Activated T-helper 17 cell treated with anti-CD3 and anti-CD28 coated beads, Interleukin-2, amount 50 U/mL, for 72 hours (primary cell): ENCODE measurements at regions not wholly inside any gene's neighbourhood (a gene's known extent, or its start where the extent isn't known, plus 50 kb on each side); places are given as distances from the start of the nearest gene placed in this dataset.

Source experiments
- ATAC-seq: fragments of 150-1000 bp; cut with Tn5 transposase; replicated peaks from 2 replicates; pipeline ENCODE4 v1.10.0; 2021; ENCODE audit warnings: mild to moderate bottlenecking, moderate library complexity
- H3K27ac Mint-ChIP-seq: one replicate; pipeline ENCODE4 v1.8.0; 2022; ENCODE audit warnings: mixed read lengths
- H3K27me3 Mint-ChIP-seq: one replicate; pipeline ENCODE4 v1.8.0; 2022; ENCODE audit warnings: mixed read lengths
- H3K36me3 Mint-ChIP-seq: one replicate; pipeline ENCODE4 v1.8.0; 2022; ENCODE audit warnings: low read depth, mild to moderate bottlenecking, mixed read lengths
- H3K4me1 Mint-ChIP-seq: one replicate; pipeline ENCODE4 v1.8.0; 2022; ENCODE audit warnings: mixed read lengths
- H3K4me3 Mint-ChIP-seq: one replicate; pipeline ENCODE4 v1.8.0; 2022; ENCODE audit warnings: mild to moderate bottlenecking, mixed read lengths
- H3K9me3 Mint-ChIP-seq: one replicate; pipeline ENCODE4 v1.8.0; 2022; ENCODE audit warnings: mixed read lengths

DNA sequence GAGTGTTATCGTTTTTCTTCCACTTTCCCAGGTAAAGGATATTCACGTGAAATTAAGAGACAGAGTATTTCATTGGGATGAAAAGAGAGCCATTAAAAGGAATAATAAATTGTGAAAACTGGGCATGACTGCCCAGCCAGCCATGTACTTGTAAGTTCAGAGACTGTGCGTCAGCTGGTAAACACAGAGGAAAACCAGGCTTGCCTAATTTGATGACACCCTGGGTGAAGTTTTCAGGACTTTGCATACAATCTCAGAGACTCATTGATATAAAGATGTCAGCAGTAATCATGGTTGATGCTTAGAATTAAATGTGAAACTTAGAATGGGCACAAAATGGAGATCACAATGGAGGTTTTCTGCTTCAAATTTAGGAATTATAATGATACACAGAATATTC lies 153.5 kb upstream of the ZEB2 start:
- Mint-ChIP-seq H3K9me3 (no peaks in the 10 kb centered on the region), H3K27ac (no peak overlapping the region), H3K4me3 (no peak overlapping the region), H3K36me3 (no peaks in the 10 kb centered on the region), H3K27me3 (no peaks in the 10 kb centered on the region), H3K4me1 (no peaks in the 10 kb centered on the region)
- ATAC-seq, result no peak

DNA sequence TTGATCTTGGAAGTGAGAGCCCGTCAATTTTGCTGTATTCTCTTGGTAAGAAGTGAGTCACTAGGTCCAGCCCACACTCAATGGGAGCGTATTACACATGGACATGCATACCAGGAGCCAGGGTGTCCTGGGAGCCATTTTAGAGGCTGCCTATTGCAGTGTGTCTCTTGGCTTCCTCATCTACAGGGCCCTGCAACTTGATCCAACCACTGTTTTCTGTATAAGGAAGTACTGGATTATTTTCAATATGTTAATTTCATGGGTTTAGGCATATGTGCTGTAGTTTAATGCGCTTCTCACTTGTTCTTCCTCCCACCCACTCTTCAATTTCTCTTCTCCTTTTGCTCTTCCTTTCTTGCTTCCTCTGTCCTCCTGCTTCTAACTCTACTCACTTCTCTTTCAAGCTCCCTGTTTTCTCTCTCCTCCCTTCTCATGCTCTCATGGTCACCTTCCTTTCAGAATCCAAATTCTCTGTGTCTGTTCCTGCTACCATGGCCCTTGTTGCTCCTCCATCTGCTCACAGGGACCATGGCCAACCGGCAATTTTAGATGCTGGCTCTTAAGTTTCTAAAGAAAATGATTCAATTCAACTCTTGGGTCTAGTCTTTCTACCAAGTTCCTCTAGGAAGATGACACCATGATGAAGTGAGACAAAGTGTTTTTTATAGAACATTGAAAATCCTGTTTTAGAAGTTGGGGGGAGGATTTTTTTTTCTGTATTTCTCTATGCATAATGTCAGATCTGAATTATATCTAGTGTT lies 152.0 kb upstream of the ZEB2 start:
- Mint-ChIP-seq H3K27ac (no peak overlapping the region), H3K4me1 (no peaks in the 10 kb centered on the region), H3K9me3 (no peaks in the 10 kb centered on the region), H3K36me3 (no peaks in the 10 kb centered on the region), H3K27me3 (peaks cover 5% of the 10 kb centered on the region), H3K4me3 (no peak overlapping the region)
- no peak for ATAC-seq

DNA sequence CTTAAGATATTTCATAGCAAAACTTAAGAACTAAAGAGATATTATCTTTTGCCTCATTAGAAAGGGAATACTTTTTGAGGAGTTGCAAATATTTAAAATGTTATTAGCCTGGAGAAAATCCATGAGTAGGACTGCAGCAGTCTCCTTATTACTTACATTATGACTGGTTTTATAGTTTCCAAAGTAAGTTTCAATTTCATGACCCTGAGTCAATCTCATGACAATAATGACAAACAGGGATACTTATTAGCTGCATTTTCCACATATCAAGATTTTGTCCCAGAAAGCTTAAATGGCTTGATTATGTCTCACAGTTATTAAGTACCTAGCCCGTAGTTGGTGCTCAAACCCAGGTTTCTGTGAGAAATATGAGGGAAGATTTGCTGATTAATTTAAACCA lies 150.8 kb upstream of the ZEB2 start:
- peaks cover 5% of the 10 kb centered on the region for H3K27me3 Mint-ChIP-seq
- ATAC-seq, result peak; percentile 38
- no peaks in the 10 kb centered on the region for H3K4me1 Mint-ChIP-seq
- H3K9me3 Mint-ChIP-seq, result no peaks in the 10 kb centered on the region
- no peak overlapping the region for H3K27ac Mint-ChIP-seq
- H3K4me3 Mint-ChIP-seq, result no peak overlapping the region
- H3K36me3 Mint-ChIP-seq, result no peaks in the 10 kb centered on the region

DNA sequence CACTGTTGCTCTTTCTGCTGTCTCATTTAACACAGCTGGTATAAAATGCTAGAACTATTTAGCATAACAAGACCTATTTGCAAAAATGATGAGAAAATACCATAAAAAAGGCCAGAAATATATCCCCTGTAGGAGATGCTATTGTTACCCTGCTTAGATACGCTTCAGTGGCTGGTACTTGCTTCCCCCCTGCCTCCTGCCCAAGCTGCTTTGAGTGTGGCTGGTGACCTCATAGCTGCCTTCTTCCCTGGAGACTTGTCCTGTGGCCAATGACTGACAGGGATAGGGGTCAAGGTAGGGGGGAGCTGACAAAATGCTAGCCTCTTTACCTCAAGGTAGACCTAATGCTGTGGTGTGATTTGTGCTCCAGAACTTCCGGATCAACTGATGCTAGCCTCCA lies 150.2 kb upstream of the ZEB2 start:
- ATAC-seq, result no peak
- Mint-ChIP-seq H3K27ac (no peak overlapping the region), H3K27me3 (peaks cover 5% of the 10 kb centered on the region), H3K36me3 (no peaks in the 10 kb centered on the region), H3K4me1 (no peaks in the 10 kb centered on the region), H3K9me3 (no peaks in the 10 kb centered on the region), H3K4me3 (no peak overlapping the region)

DNA sequence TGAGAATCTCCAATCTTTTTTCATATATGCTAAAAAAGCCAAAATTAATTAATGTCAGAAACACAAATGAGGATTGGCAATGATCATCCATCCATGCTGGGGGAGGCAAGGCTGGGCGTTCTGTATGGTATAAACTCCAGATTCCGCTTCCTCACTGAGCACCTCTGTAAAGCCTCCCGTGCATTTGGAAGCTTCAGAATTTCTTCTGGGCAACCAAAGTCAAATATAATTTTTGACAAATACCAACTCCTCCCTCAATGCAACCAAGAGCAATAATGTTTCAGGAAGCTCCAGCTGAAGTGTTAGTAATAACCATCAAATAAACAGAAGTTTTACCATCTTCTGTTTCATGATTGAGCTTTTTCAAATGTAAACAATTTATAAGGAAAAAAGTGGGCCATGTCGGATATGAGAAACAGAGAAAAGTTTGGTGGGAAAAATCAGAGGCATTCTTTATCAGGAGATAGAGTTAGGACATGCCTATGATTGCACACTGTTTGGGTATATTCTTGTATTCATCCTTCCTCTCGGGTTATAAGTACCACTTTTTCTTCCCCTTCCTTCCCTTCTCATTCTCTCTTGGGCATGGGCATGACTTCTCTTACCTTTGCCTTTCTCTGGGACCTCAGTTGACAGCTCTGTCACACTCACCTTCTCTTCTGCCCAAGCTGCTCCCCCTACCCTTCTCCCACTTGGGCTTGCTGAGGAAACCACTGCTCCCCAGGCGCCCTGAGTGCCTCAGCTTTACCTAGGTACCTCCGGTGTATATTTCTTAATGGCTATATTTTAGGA lies 149.5 kb upstream of the ZEB2 start:
- Mint-ChIP-seq H3K27me3 (peaks cover 5% of the 10 kb centered on the region), H3K4me3 (no peak overlapping the region), H3K9me3 (no peaks in the 10 kb centered on the region), H3K27ac (no peak overlapping the region), H3K36me3 (no peaks in the 10 kb centered on the region), H3K4me1 (no peaks in the 10 kb centered on the region)
- no peak for ATAC-seq

DNA sequence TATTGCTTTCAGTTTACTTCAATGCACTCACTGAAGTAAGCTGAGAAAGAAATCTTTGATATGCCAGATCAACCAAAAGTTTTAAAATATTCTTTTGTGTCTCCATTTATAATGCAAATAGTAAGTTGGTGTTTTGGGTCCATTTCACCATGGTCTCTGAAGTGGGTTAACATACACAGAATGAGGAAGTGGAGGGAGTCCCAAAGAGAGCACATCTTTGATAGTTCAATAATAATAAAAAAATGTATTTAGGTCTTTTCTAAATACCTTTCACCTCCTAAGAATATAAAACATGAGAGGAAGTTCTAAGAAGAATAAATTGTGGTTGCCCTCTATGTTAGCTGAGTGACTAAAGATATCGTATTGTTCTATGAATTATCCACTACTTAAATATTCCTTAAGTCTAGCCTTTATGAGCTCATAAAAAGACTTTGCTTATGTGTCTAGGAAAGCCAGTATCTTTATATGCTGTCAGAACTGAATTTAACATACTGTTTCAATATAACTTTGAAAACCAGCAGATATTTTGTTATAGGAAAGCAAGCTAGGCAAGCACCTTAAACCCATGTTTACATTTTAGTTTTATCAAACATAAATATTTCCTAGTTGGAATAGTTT lies 148.7 kb upstream of the ZEB2 start:
- peaks cover 6% of the 10 kb centered on the region for H3K27me3 Mint-ChIP-seq
- no peak overlapping the region for H3K4me3 Mint-ChIP-seq
- no peak overlapping the region for H3K27ac Mint-ChIP-seq
- no peaks in the 10 kb centered on the region for H3K4me1 Mint-ChIP-seq
- no peaks in the 10 kb centered on the region for H3K36me3 Mint-ChIP-seq
- ATAC-seq, result no peak
- no peaks in the 10 kb centered on the region for H3K9me3 Mint-ChIP-seq

DNA sequence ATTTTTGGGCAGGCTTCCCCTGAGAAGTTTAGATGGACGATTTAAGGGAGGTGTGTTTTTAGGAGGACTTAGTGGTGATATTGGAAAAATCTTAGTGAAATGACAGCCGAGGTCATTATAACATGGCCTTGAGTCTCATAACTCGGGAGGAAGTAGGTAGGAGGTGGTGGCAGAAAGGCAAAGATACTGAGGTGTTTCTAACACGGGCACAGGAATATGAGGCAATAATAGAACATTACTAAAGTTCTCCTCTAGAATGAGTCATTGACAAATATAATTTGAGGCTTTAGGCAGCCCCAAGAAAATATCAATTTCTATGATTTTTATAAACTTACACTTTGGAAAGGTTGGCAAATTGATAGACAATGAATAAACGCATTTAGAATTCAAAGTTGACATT lies 146.1 kb upstream of the ZEB2 start:
- Mint-ChIP-seq H3K27me3 (peaks cover 11% of the 10 kb centered on the region), H3K9me3 (no peaks in the 10 kb centered on the region), H3K27ac (no peak overlapping the region), H3K4me1 (no peaks in the 10 kb centered on the region), H3K4me3 (no peak overlapping the region), H3K36me3 (no peaks in the 10 kb centered on the region)
- ATAC-seq, result no peak

DNA sequence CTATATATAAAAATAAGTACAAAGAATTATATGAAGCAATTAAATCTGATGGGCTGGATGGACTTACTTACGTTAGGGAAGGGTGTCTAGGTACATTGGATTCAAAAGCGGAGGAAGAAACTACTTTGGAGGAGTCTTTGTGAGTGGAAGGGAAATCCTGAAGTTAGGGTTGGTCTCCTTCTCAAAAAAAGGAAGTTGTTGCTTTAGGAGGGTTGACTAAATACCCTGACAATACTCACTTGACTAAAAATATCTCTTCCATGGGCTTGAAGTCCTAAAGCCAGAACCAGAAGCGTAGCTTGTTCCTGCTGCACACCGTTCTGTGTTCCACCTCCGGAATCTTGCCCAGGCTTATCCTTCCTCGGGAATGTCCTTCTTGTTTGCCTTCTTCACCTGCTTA lies 143.3 kb upstream of the ZEB2 start:
- H3K9me3 Mint-ChIP-seq, result no peaks in the 10 kb centered on the region
- H3K27me3 Mint-ChIP-seq, result peaks cover 14% of the 10 kb centered on the region
- H3K27ac Mint-ChIP-seq, result no peak overlapping the region
- no peaks in the 10 kb centered on the region for H3K4me1 Mint-ChIP-seq
- ATAC-seq, result no peak
- H3K4me3 Mint-ChIP-seq, result no peak overlapping the region
- H3K36me3 Mint-ChIP-seq, result no peaks in the 10 kb centered on the region

- H3K27ac Mint-ChIP-seq, result peak overlapping the region; percentile 73
- no peaks in the 10 kb centered on the region for H3K9me3 Mint-ChIP-seq
- no peaks in the 10 kb centered on the region for H3K36me3 Mint-ChIP-seq
- ATAC-seq, result peak; percentile 53
- H3K27me3 Mint-ChIP-seq, result peaks cover 9% of the 10 kb centered on the region
- H3K4me1 Mint-ChIP-seq, result no peaks in the 10 kb centered on the region
- H3K4me3 Mint-ChIP-seq, result peak overlapping the region; percentile 52
Measured at GRCh38 chr2:144660518-144661316, 140.8 kb upstream of the ZEB2 start.

DNA sequence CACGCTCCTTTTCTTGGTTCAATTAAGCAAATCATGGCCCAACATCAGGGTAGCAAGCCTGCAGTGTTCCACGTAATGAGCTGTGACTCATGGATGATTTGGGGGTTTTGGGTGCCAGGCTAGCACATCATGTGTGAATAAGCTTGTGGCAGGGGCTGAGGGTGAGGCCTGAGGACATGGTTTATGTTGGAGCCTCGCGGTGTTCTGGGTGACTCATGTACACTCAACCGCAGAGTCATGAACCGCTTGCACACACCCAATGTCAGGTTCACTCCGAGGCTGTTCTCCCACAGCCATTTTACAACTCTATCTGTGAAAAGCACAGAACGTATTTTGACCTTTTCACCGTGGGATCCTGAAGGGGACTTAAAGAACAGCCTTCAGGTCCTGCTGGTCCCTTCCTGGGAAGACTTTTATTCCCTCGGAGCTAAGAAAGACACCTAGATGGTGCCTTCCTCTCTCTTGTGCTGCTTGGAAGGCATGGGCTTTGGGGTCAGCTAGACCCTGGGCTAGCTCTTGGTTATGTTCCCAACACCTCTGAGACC lies 139.9 kb upstream of the ZEB2 start:
- peak; percentile 98 for ATAC-seq
- no peaks in the 10 kb centered on the region for H3K36me3 Mint-ChIP-seq
- peak overlapping the region; percentile 73 for H3K27ac Mint-ChIP-seq
- H3K4me1 Mint-ChIP-seq, result no peaks in the 10 kb centered on the region
- H3K27me3 Mint-ChIP-seq, result peaks cover 9% of the 10 kb centered on the region
- H3K4me3 Mint-ChIP-seq, result peak overlapping the region; percentile 52
- H3K9me3 Mint-ChIP-seq, result no peaks in the 10 kb centered on the region

DNA sequence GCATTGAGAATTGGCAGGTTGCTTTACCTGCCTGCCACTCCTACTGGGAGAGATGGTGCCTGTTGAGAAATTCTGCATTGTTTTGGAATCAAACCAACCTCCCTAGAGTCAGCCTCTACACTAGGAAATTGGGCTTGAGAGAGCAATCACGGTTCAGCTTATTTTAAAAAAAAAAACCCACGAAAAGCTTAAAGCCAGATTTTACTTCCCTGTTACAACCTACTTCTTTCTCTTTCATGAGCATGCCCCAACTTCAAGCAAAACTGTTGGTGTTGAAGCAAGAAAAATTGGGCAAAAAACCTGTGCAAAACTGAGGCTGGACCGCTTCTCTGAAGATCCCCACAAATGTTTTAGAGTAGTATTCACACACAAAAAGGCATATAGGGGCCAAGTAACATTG lies 134.6 kb upstream of the ZEB2 start:
- no peak overlapping the region for H3K27ac Mint-ChIP-seq
- H3K27me3 Mint-ChIP-seq, result peaks cover 3% of the 10 kb centered on the region
- H3K9me3 Mint-ChIP-seq, result no peaks in the 10 kb centered on the region
- no peaks in the 10 kb centered on the region for H3K4me1 Mint-ChIP-seq
- no peak overlapping the region for H3K4me3 Mint-ChIP-seq
- no peaks in the 10 kb centered on the region for H3K36me3 Mint-ChIP-seq
- no peak for ATAC-seq

- H3K36me3 Mint-ChIP-seq, result no peaks in the 10 kb centered on the region
- H3K4me3 Mint-ChIP-seq, result no peak overlapping the region
- H3K27me3 Mint-ChIP-seq, result no peaks in the 10 kb centered on the region
Measured at GRCh38 chr2:144650907-144651306, 131.0 kb upstream of the ZEB2 start.

GRCh38 chr2:144648837-144649465 lies 129.0 kb upstream of the ZEB2 start:
- H3K4me1 Mint-ChIP-seq, result no peaks in the 10 kb centered on the region
- H3K36me3 Mint-ChIP-seq, result no peaks in the 10 kb centered on the region
- no peaks in the 10 kb centered on the region for H3K27me3 Mint-ChIP-seq
- no peak for ATAC-seq
- no peaks in the 10 kb centered on the region for H3K9me3 Mint-ChIP-seq
- H3K27ac Mint-ChIP-seq, result no peak overlapping the region
- H3K4me3 Mint-ChIP-seq, result no peak overlapping the region

More at GRCh38 chr2:144650907-144651306, 131.0 kb upstream of the ZEB2 start:
- ATAC-seq, result no peak
- no peaks in the 10 kb centered on the region for H3K4me1 Mint-ChIP-seq
- H3K27ac Mint-ChIP-seq, result no peak overlapping the region
- H3K9me3 Mint-ChIP-seq, result no peaks in the 10 kb centered on the region
